Astrocyte (in vitro differentiated cells and primary cell): ENCODE measurements at regions not wholly inside any gene's neighbourhood (a gene's known extent, or its start where the extent isn't known, plus 50 kb on each side); places are given as distances from the start of the nearest gene placed in this dataset.

Source experiments
- DNase-seq: peaks from one replicate; pipeline ENCODE4 v3.0.0-alpha.2; 2010; ENCODE audit warnings: low read depth
- FAIRE-seq: peaks from 2 replicates; lab custom pipeline; 2011; peaks lifted over from hg19 to GRCh38; lab: Jason Lieb, UNC
- H2AFZ ChIP-seq: 2 replicates; pipeline ENCODE4 v1.6.0; 2012; ENCODE audit warnings: low read depth, low read length, inconsistent platforms
- H3K27ac ChIP-seq: 2 replicates; pipeline ENCODE4 v1.5.1; 2011; ENCODE audit warnings: low read depth, low read length, inconsistent platforms
- H3K27me3 ChIP-seq: 2 replicates; pipeline ENCODE4 v1.6.0; 2011; ENCODE audit warnings: low read length, inconsistent platforms; ENCODE audit not compliant: insufficient read depth
- H3K36me3 ChIP-seq: 2 replicates; pipeline ENCODE4 v1.5.1; 2011; ENCODE audit warnings: low read length, inconsistent platforms; ENCODE audit not compliant: insufficient read depth
- H3K4me1 ChIP-seq: 2 replicates; pipeline ENCODE4 v1.5.1; 2011; ENCODE audit warnings: low read length, inconsistent platforms; ENCODE audit not compliant: insufficient read depth
- H3K4me2 ChIP-seq: 2 replicates; pipeline ENCODE4 v1.6.0; 2012; ENCODE audit warnings: low read length, inconsistent platforms
- H3K4me3 ChIP-seq: 2 replicates; pipeline ENCODE4 v1.5.1; 2011; ENCODE audit warnings: low read depth, mild to moderate bottlenecking, low read length, inconsistent platforms; ENCODE audit not compliant: insufficient read depth
- H3K79me2 ChIP-seq: 2 replicates; pipeline ENCODE4 v1.6.0; 2012; ENCODE audit warnings: mild to moderate bottlenecking, low read length, inconsistent platforms; ENCODE audit not compliant: insufficient read depth
- H3K9ac ChIP-seq: 2 replicates; pipeline ENCODE4 v1.6.0; 2012; ENCODE audit warnings: mild to moderate bottlenecking, low read length, inconsistent platforms
- H3K9me3 ChIP-seq: 2 replicates; pipeline ENCODE4 v1.5.1; 2012; ENCODE audit warnings: low read depth, mild to moderate bottlenecking, low read length, inconsistent platforms; ENCODE audit not compliant: insufficient read depth
- H4K20me1 ChIP-seq: 2 replicates; pipeline ENCODE4 v1.6.0; 2012; ENCODE audit warnings: low read length, inconsistent platforms; ENCODE audit not compliant: insufficient read depth
- H3K27ac Mint-ChIP-seq: one replicate; pipeline ENCODE4 v1.8.0; 2021; ENCODE audit warnings: mild to moderate bottlenecking, mixed read lengths; ENCODE audit not compliant: unreplicated experiment
- H3K27me3 Mint-ChIP-seq: one replicate; pipeline ENCODE4 v1.8.0; 2021; ENCODE audit warnings: low read depth, mixed read lengths; ENCODE audit not compliant: unreplicated experiment
- H3K36me3 Mint-ChIP-seq: one replicate; pipeline ENCODE4 v1.8.0; 2021; ENCODE audit warnings: low read depth, mixed read lengths; ENCODE audit not compliant: unreplicated experiment
- H3K4me1 Mint-ChIP-seq: one replicate; pipeline ENCODE4 v1.8.0; 2021; ENCODE audit warnings: low read depth, mixed read lengths; ENCODE audit not compliant: unreplicated experiment
- H3K4me3 Mint-ChIP-seq: one replicate; pipeline ENCODE4 v1.8.0; 2021; ENCODE audit warnings: mild to moderate bottlenecking, moderate library complexity, mixed read lengths; ENCODE audit not compliant: unreplicated experiment
- H3K9me3 Mint-ChIP-seq: one replicate; pipeline ENCODE4 v1.8.0; 2021; ENCODE audit warnings: mild to moderate bottlenecking, mixed read lengths; ENCODE audit not compliant: unreplicated experiment
- CTCF ChIP-seq: IDR thresholded peaks from 2 replicates; pipeline ENCODE4 v1.5.1; 2011; ENCODE audit warnings: low read depth, mild to moderate bottlenecking, inconsistent platforms, low read length, moderate library complexity; ENCODE audit not compliant: insufficient read depth
- EZH2 ChIP-seq: IDR thresholded peaks from 2 replicates; pipeline ENCODE4 v1.6.1; 2012; ENCODE audit warnings: mild to moderate bottlenecking, low read length, inconsistent platforms; ENCODE audit not compliant: insufficient read depth

- Histone ChIP-seq H3K79me2 (no peaks in the 10 kb centered on the region), H4K20me1 (no peaks in the 10 kb centered on the region), H3K36me3 (no peaks in the 10 kb centered on the region), H3K4me3 (no peak overlapping the region), H3K9me3 (no peaks in the 10 kb centered on the region), H3K4me2 (no peak overlapping the region), H3K27ac (no peak overlapping the region), H3K4me1 (no peaks in the 10 kb centered on the region), H3K9ac (no peak overlapping the region), H3K27me3 (no peaks in the 10 kb centered on the region), H2AFZ (no peak overlapping the region)
- peaks cover 9% of the 10 kb centered on the region for H3K4me1 Mint-ChIP-seq
- H3K36me3 Mint-ChIP-seq: no peaks in the 10 kb centered on the region
- H3K27me3 Mint-ChIP-seq: no peaks in the 10 kb centered on the region
- H3K9me3 Mint-ChIP-seq: no peaks in the 10 kb centered on the region
- TF ChIP-seq CTCF (no peak), EZH2 (no peak)
- no peak for FAIRE-seq
- no peak overlapping the region for H3K4me3 Mint-ChIP-seq
- no peak overlapping the region for H3K27ac Mint-ChIP-seq
- DNase-seq: no peak
Measured at GRCh38 chr13:80171096-80171495, 169.8 kb downstream of the SPRY2 start.

DNA sequence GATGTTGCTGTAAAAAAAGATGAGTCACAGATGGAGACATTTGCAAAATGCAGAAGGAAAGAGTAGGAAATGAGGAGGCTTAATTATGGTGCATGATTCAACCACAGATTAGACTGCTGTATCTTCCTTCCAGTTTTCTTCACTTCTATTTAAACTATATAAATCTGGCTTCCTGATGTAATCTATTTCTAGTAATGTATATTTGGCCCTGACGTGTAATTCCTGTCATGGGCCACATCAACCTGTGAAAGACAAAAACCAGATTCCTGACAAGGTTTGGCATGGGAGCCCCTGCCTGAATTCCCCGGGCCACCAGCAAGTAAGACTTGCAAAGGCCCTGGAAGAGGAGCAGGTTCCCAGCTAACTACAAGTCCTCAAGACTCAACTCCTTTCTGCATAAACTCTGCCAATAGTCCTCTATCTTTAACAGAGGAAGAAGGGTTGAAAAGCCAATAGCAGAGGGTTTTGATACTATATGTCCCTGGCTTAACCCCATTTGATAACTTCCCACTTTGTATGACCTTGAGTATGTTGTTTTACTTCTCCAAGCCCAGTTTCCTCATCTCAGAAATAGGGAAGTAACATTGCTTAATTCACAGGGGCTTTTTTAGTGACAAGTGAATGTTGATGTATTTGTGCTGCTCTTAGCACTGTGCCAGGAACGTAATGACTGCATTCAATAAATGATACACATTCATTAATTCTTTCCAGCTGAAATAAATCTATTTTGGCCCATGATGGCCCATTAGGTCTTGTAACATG, 172.7 kb downstream of the SPRY2 start:
- peaks cover 9% of the 10 kb centered on the region for H3K4me1 Mint-ChIP-seq
- no peaks in the 10 kb centered on the region for H3K27me3 Mint-ChIP-seq
- Histone ChIP-seq H3K4me3 (no peak overlapping the region), H4K20me1 (no peaks in the 10 kb centered on the region), H3K4me1 (no peaks in the 10 kb centered on the region), H3K4me2 (no peak overlapping the region), H3K27me3 (no peaks in the 10 kb centered on the region), H3K9me3 (no peaks in the 10 kb centered on the region), H3K27ac (no peak overlapping the region), H3K36me3 (no peaks in the 10 kb centered on the region), H2AFZ (no peak overlapping the region), H3K9ac (no peak overlapping the region), H3K79me2 (no peaks in the 10 kb centered on the region)
- TF ChIP-seq EZH2 (no peak), CTCF (no peak)
- FAIRE-seq (no peak), DNase-seq (peak; percentile 34)
- no peaks in the 10 kb centered on the region for H3K36me3 Mint-ChIP-seq
- H3K4me3 Mint-ChIP-seq: no peak overlapping the region
- H3K27ac Mint-ChIP-seq: no peak overlapping the region
- no peaks in the 10 kb centered on the region for H3K9me3 Mint-ChIP-seq

DNA sequence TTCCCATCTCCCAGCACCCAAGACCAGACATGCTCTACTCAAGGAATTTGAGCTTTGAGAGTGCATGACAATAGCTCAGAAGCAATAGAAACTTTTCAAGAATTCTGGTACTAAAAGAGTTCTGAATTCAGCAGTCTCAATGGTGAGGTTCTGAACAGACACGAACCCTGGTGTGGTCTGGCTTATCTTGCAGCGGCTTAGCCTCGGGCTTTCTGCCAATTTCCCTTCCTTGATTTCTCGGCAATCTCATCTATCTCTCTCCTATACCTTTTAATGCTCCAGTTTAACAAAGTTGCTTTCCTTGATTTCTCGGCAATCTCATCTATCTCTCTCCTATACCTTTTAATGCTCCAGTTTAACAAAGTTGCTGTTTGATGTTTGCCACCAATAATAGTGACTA, 174.6 kb downstream of the SPRY2 start:
- H3K27me3 ChIP-seq: no peaks in the 10 kb centered on the region
- no peak overlapping the region for H3K4me3 Mint-ChIP-seq
- no peaks in the 10 kb centered on the region for H3K36me3 ChIP-seq
- no peak for DNase-seq
- H4K20me1 ChIP-seq: no peaks in the 10 kb centered on the region
- no peak overlapping the region for H3K27ac ChIP-seq
- H3K9me3 Mint-ChIP-seq: no peaks in the 10 kb centered on the region
- H3K4me1 Mint-ChIP-seq: peaks cover 9% of the 10 kb centered on the region
- no peak for FAIRE-seq
- no peaks in the 10 kb centered on the region for H3K36me3 Mint-ChIP-seq
- no peaks in the 10 kb centered on the region for H3K4me1 ChIP-seq
- no peaks in the 10 kb centered on the region for H3K79me2 ChIP-seq
- no peaks in the 10 kb centered on the region for H3K27me3 Mint-ChIP-seq
- no peak overlapping the region for H3K4me3 ChIP-seq
- H3K9ac ChIP-seq: no peak overlapping the region
- no peak overlapping the region for H3K27ac Mint-ChIP-seq
- no peaks in the 10 kb centered on the region for H3K9me3 ChIP-seq
- H3K4me2 ChIP-seq: no peak overlapping the region
- no peak for TF ChIP-seq CTCF
- no peak for TF ChIP-seq EZH2
- no peak overlapping the region for H2AFZ ChIP-seq
